Calu3 (cell line): ENCODE measurements at regions not wholly inside any gene's neighbourhood (a gene's known extent, or its start where the extent isn't known, plus 50 kb on each side); places are given as distances from the start of the nearest gene placed in this dataset.

Source experiments
- BruUV-seq: library from RNA; stranded (reverse); fragments of 400-500 nt; replicated peaks from 2 replicates; lab custom pipeline; 2021; lab: Mats Ljungman, UMichigan
- CTCF ChIA-PET: fragments of 300-600 bp; sonication (Branson Sonifier 250); formaldehyde crosslinking; loops from one replicate; lab custom pipeline; 2022; ENCODE audit warnings: antibody characterized with exemption; lab: Charles Lee
- DNase-seq: peaks from one replicate; pipeline ENCODE4 v3.0.0; 2022
- H3K27ac Mint-ChIP-seq: one replicate; pipeline ENCODE4 v1.8.0; 2022; ENCODE audit warnings: mixed read lengths; ENCODE audit not compliant: unreplicated experiment
- H3K27me3 Mint-ChIP-seq: one replicate; pipeline ENCODE4 v1.8.0; 2022; ENCODE audit warnings: mixed read lengths; ENCODE audit not compliant: unreplicated experiment
- H3K36me3 Mint-ChIP-seq: one replicate; pipeline ENCODE4 v1.8.0; 2022; ENCODE audit warnings: mild to moderate bottlenecking, moderate library complexity, mixed read lengths; ENCODE audit not compliant: insufficient read depth, unreplicated experiment
- H3K4me1 Mint-ChIP-seq: one replicate; pipeline ENCODE4 v1.8.0; 2022; ENCODE audit warnings: mild to moderate bottlenecking, low read depth, mixed read lengths; ENCODE audit not compliant: unreplicated experiment
- H3K4me3 Mint-ChIP-seq: one replicate; pipeline ENCODE4 v1.8.0; 2022; ENCODE audit warnings: mild to moderate bottlenecking, low read depth, moderate library complexity, mixed read lengths; ENCODE audit not compliant: unreplicated experiment
- H3K9me3 Mint-ChIP-seq: one replicate; pipeline ENCODE4 v1.8.0; 2022; ENCODE audit warnings: low read depth, mixed read lengths; ENCODE audit not compliant: unreplicated experiment
- intact Hi-C: fragments of 100-400 bp; cut with micrococcal nuclease; formaldehyde crosslinking; loops from one replicate; pipeline ENCODE4 v1.10.0; 2022; ENCODE audit not compliant: unreplicated experiment
- TF ChIP-seq, protein P1 (sequence below): fragments of 200-600 bp; IDR thresholded peaks from one replicate; pipeline ENCODE4 v1.8.0; 2022; ENCODE audit warnings: antibody characterized with exemption; ENCODE audit not compliant: unreplicated experiment

- Mint-ChIP-seq H3K27ac (no peak overlapping the region), H3K9me3 (no peaks in the 10 kb centered on the region), H3K4me1 (no peaks in the 10 kb centered on the region), H3K4me3 (no peak overlapping the region), H3K27me3 (no peaks in the 10 kb centered on the region), H3K36me3 (no peaks in the 10 kb centered on the region)
- CTCF ChIA-PET: no interaction called here
- intact Hi-C loops: no loop called here
- no TSS peak for BruUV-seq
- TF ChIP-seq, protein P1, sequence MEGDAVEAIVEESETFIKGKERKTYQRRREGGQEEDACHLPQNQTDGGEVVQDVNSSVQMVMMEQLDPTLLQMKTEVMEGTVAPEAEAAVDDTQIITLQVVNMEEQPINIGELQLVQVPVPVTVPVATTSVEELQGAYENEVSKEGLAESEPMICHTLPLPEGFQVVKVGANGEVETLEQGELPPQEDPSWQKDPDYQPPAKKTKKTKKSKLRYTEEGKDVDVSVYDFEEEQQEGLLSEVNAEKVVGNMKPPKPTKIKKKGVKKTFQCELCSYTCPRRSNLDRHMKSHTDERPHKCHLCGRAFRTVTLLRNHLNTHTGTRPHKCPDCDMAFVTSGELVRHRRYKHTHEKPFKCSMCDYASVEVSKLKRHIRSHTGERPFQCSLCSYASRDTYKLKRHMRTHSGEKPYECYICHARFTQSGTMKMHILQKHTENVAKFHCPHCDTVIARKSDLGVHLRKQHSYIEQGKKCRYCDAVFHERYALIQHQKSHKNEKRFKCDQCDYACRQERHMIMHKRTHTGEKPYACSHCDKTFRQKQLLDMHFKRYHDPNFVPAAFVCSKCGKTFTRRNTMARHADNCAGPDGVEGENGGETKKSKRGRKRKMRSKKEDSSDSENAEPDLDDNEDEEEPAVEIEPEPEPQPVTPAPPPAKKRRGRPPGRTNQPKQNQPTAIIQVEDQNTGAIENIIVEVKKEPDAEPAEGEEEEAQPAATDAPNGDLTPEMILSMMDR: no peak
- DNase-seq: no peak
Measured at GRCh38 chr7:22629056-22629455, 97.9 kb upstream of the IL6 start.

DNA sequence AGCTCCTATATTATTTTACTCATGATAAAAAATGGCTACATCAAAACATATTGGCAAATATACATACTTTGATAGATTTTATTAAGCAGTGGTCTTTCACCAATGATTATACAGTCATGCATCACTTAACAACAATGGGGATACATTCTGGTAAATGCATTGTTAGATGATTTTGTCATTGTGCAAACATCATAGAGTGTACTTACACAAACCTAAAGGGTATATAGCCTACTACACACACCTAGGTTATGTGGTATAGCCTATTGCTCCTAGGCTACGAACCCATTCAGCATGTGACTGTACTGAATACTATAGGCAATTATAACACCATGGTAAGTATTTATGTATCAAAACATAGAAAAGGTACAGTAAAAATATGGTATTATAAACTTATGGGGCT, 98.9 kb upstream of the IL6 start:
- H3K27ac Mint-ChIP-seq: no peak overlapping the region

DNA sequence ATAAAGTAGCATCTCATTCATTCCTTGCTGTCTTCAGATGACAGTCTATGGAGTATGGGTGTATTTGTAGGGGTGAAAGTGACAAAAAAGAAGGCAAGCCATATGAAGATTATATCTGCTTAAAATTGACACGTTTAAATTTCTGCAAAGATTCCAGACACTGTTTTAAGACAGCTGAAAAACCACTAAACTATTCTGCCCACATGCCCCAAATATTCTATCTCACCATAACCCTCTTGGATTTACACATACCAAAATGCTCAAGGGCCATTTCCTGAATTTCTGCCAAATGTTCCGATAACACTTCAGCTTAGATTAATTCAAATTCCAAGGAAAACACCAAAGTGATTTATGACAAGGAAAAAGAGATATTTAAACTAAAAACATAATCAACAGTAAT, 99.9 kb upstream of the IL6 start:
- CTCF ChIA-PET: no interaction called here
- Mint-ChIP-seq H3K36me3 (no peaks in the 10 kb centered on the region), H3K27me3 (no peaks in the 10 kb centered on the region)

More for the DNA sequence above, 98.9 kb upstream of the IL6 start:
- no peaks in the 10 kb centered on the region for H3K4me1 Mint-ChIP-seq
- TF ChIP-seq, protein P1: no peak
- CTCF ChIA-PET: interaction anchor here (0.6 kb wide), 1 partner anchor 18 kb away, joined by 3 read pairs; no protein-coding TSS in a partner anchor
- H3K4me3 Mint-ChIP-seq: no peak overlapping the region
- no peaks in the 10 kb centered on the region for H3K9me3 Mint-ChIP-seq
- intact Hi-C loops: no loop called here
- no peaks in the 10 kb centered on the region for H3K36me3 Mint-ChIP-seq
- BruUV-seq: no TSS peak
- H3K27me3 Mint-ChIP-seq: no peaks in the 10 kb centered on the region
- no peak for DNase-seq

DNA sequence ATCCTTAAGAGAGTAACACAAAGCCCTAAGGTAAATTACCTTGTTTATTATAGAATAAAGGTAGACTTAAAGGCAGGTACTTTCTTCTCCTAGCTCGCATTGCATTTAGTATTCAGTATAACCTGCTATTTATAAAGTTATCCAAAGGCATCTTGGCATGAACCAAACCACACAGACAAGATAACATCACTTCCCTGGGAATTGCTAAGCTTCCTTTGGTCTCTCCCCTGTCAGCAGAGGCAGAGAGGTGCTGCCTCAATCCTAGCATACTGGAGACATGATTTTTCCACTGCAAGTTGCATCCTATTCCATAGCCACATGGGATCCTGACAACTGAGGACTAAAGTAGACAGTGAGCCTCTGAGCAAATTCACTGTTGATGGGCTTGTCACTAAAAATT, 101.7 kb upstream of the IL6 start:
- CTCF ChIA-PET: no interaction called here
- intact Hi-C loops: no loop called here
- Mint-ChIP-seq H3K4me1 (no peaks in the 10 kb centered on the region), H3K27me3 (no peaks in the 10 kb centered on the region), H3K4me3 (no peak overlapping the region), H3K27ac (no peak overlapping the region), H3K9me3 (peaks cover 4% of the 10 kb centered on the region), H3K36me3 (no peaks in the 10 kb centered on the region)
- DNase-seq: no peak
- TF ChIP-seq, protein P1: no peak
- no TSS peak for BruUV-seq

More for the DNA sequence above, 99.9 kb upstream of the IL6 start:
- H3K4me3 Mint-ChIP-seq: no peak overlapping the region
- no peak overlapping the region for H3K27ac Mint-ChIP-seq
- no peaks in the 10 kb centered on the region for H3K9me3 Mint-ChIP-seq
- H3K4me1 Mint-ChIP-seq: no peaks in the 10 kb centered on the region
- TF ChIP-seq, protein P1: no peak
- intact Hi-C loops: no loop called here
- no peak for DNase-seq
- no TSS peak for BruUV-seq
